ENCODE measurements at regions not wholly inside any gene's neighbourhood (a gene's known extent, or its start where the extent isn't known, plus 50 kb on each side); places are given as distances from the start of the nearest gene placed in this dataset.
"Not testable (repeated sequence)": the region's sequence is repeated elsewhere in the genome, so short reads cannot be mapped to it uniquely, and the experiment has no call there.

DNA sequence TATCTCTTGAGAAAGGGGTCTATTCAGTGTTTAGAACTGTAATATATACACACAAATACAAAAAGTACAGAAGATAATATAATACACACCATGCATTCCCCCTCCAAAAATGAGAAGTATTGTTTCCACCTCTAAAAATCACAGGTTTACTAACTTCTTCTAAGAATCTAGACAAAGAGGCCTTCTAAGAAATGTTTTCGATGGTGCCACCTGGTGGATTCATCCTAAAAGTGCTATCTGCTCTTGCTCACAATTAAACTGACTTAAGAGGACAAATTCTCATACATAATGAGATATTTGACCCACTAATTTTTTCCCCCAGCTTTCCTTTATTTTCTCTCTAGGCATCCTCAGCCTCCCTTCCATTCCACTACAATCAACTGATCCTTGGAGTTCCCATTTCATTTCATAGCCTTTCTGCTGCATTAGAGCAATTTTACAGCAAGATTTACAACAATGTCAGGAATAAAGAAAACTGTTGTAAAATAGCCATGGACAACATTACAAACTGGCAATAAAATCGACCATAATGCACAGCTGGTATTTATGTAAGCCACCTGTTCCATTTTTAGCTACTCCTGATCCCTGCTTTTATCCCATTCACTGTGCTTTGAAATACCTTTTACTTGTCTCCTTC, 124.6 kb downstream of the ARRDC4 start:
- no peaks in the 10 kb centered on the region for H3K4me1 ChIP-seq
- H3K36me3 ChIP-seq: no peaks in the 10 kb centered on the region
- peaks cover 0 to 15% (median 9%) of the 10 kb centered on the region in 8 donors for H3K9me3 ChIP-seq
- no peak for TF ChIP-seq POLR2A (IDR thresholded peaks at IDR 0.05)
- TF ChIP-seq, protein P1, sequence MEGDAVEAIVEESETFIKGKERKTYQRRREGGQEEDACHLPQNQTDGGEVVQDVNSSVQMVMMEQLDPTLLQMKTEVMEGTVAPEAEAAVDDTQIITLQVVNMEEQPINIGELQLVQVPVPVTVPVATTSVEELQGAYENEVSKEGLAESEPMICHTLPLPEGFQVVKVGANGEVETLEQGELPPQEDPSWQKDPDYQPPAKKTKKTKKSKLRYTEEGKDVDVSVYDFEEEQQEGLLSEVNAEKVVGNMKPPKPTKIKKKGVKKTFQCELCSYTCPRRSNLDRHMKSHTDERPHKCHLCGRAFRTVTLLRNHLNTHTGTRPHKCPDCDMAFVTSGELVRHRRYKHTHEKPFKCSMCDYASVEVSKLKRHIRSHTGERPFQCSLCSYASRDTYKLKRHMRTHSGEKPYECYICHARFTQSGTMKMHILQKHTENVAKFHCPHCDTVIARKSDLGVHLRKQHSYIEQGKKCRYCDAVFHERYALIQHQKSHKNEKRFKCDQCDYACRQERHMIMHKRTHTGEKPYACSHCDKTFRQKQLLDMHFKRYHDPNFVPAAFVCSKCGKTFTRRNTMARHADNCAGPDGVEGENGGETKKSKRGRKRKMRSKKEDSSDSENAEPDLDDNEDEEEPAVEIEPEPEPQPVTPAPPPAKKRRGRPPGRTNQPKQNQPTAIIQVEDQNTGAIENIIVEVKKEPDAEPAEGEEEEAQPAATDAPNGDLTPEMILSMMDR (IDR thresholded peaks at IDR 0.05 in 8 of 11, conservative IDR thresholded peaks at IDR 0.05 in 3 of 11): peak; percentile 31 to 82 (median 62)
- intact Hi-C loops (cut with DNase I; ENCODE audit: low total_unique reads): loop anchor here (2.0 kb wide), 1 partner anchor 176 kb away; no protein-coding TSS in a partner anchor
- no peak overlapping the region for H3K27ac ChIP-seq
- H3K27me3 ChIP-seq (replicated peaks in 1 of 7): no peaks in the 10 kb centered on the region
- DNase-seq: no peak
- H3K4me3 ChIP-seq: no peak overlapping the region
- 0 to 3% (median 1%) methylated on average over 2 of the region's 2 CpGs for WGBS, 5 donors

DNA sequence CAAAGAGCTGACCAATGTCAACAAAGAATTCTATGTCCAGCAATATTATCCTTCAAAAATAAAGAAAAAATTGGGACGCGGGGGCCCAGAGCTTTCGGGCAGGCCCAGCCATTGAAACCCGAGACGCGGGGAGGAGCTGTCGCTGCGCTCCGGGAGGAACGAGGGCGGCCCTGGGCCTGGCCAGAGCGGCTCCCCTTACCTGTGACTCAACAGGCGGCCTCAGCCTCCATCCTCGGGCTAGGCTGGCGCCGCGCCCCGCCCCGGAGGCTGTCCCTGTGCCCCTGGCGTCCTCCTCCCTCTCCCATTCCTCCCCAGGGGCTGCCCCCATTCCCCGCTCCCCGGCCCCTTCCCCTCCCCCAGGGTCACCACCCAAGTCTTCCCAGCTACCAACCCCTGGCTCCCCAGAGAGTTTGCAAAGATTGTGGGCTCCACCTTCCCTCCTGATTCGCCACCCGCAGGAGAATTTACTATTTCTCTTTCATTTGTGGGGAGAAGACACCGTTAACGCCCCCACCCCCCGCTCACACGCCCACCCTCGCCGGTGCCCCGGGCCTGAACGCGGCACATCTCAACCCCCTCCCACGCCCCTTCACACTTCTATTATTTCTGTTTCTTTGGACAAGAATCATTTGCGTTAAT, 127.9 kb downstream of the ARRDC4 start:
- H3K27ac ChIP-seq; H3K4me1 ChIP-seq; DNase-seq; intact Hi-C loops (cut with DNase I; ENCODE audit: low total_unique reads); H3K4me3 ChIP-seq; H3K27me3 ChIP-seq (replicated peaks in 1 of 7); H3K36me3 ChIP-seq: not testable (repeated sequence)
- WGBS, 5 donors: 79 to 93% (median 88%) methylated on average over 22 to 27 of the region's 35 CpGs
- peaks cover 0 to 15% (median 9%) of the 10 kb centered on the region in 8 donors for H3K9me3 ChIP-seq

DNA sequence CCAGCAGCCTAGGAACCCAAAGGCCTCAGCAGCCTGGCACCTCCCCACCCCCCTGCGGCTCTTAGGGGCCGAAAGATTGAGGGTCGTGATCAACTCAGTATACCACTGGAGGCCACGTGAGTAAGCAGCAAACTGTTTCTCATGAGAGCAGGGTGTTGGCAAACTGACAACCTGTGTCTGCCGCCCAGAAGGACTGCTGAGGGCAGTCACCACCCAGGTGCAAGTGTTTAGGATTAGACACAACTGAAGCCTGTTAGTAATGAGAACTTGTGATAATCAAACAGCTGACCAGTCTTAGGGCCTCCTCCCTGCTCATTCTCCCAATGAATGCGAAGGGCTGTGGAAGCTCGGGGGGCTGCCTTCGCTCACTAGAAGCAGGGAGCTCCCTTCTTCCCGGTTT, 128.8 kb downstream of the ARRDC4 start:
- H3K27ac ChIP-seq; DNase-seq; intact Hi-C loops (cut with DNase I; ENCODE audit: low total_unique reads); H3K36me3 ChIP-seq; H3K4me1 ChIP-seq; H3K4me3 ChIP-seq; H3K27me3 ChIP-seq (replicated peaks in 1 of 7): not testable (repeated sequence)
- H3K9me3 ChIP-seq: peaks cover 0 to 15% (median 9%) of the 10 kb centered on the region in 8 donors
- 80 to 100% (median 91%) methylated on average over 1 to 4 of the region's 9 CpGs for WGBS, 5 donors

DNA sequence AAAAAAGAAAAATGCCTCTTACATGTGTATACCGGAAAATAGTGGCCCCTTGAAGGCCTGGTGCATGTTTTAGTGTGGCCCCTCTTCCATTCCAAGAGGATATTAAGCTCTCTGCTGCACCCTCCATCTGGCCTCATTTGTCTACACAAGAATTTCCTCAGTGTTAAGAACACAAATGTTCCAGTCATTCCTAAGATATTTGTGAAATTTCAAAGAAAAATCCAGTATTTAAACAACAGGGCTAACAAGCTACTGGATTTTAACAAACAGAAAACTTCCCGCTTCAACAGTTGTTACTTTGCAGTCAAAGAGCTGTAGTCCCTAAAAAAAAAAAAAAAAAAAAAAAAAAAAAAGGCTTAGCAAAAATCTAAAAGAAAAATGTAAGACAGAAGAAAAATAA, 137.5 kb downstream of the ARRDC4 start:
- H3K27me3 ChIP-seq (replicated peaks in 1 of 7); DNase-seq; H3K36me3 ChIP-seq; intact Hi-C loops (cut with DNase I; ENCODE audit: low total_unique reads); H3K4me3 ChIP-seq; H3K4me1 ChIP-seq; H3K9me3 ChIP-seq; H3K27ac ChIP-seq: not testable (repeated sequence)
- 77 to 94% (median 81%) methylated on average over 2 of the region's 2 CpGs for WGBS, 5 donors

DNA sequence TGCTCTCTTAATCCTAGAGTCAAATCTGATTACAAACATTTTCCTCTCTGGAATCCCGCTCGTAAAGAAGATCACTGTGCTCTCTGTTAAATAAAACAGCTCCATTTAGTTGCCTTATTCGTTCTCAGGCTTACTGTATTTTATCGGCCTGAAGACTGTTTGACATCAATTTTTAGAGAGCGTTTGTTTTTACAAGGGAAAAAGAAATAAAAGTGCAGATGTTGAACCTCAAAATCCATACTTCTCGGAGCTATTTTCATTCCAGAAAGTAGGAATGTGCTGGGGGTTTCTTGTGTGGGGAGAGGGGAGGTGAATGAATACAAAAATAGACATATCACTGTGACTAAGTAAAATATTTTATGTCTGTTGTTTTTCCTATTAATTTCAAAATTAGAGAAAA, 140.1 kb downstream of the ARRDC4 start:
- H3K27me3 ChIP-seq (replicated peaks in 1 of 7); H3K36me3 ChIP-seq; intact Hi-C loops (cut with DNase I; ENCODE audit: low total_unique reads); DNase-seq; H3K27ac ChIP-seq; H3K4me1 ChIP-seq; H3K4me3 ChIP-seq: not testable (repeated sequence)
- 74 to 87% (median 84%) methylated on average over 6 of the region's 6 CpGs for WGBS, 5 donors
- peaks cover 0 to 13% (median 1%) of the 10 kb centered on the region in 8 donors for H3K9me3 ChIP-seq

DNA sequence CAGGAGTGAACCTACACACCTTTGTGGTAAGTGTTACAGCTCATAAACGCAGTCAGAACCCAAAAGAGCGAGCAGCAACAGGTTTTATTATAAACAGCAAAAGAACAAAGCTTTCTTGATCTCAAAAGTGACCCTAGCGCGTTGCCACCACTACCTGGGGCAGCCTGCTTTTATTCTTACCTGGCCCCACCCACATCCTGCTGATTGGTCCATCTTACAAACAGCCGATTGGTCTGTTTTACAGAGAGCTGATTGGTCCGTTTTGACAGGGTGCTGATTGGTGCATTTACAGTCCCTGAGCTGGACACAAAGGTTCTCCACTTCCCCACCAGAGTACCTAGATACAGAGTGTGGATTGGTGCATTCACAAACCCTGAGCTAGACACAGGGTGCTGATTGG, 143.1 kb downstream of the ARRDC4 start:
- Histone ChIP-seq H3K27me3 (replicated peaks in 1 of 7) (no peaks in the 10 kb centered on the region), H3K36me3 (no peaks in the 10 kb centered on the region)
- 84 to 91% (median 88%) methylated on average over 6 of the region's 6 CpGs for whole genome bisulfite sequencing, 5 donors

DNA sequence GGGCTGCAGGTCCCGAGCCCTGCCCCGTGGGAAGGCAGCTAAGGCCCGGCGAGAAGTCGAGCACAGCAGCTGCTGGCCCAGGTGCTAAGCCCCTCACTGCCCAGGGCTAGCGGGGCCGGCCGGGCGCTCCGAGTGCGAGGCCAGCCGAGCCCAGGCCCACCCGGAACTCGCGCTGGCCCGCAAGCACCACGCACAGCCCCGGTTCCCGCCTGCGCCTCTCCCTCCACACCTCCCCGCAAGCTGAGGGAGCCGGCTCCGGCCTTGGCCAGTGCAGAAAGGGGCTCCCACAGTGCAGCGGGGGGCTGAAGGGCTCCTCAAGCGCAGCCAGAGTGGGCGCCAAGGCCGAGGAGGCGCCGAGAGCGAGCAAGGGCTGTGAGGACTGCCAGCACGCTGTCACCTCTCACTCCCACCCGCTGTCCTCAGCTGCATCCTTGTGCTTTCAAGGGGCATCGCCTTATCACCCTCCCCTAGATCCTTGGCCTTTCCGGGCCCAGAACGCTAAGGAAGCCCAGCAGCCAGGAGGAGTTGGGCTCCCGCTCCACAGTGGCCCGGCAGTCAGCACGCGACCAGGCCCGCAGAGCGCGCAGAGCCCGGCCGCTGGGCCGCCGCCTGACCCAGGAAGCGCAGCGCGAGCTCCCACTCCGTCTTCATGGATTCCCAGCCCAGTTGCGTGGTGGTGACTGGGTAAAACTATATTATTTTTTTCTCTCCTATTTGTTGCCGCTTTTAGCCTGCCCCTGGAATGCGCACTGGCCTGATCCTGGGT, 144.1 kb downstream of the ARRDC4 start:
- H3K36me3 ChIP-seq; intact Hi-C loops (cut with DNase I; ENCODE audit: low total_unique reads): not testable (repeated sequence)
- WGBS, 5 donors: 81 to 95% (median 94%) methylated on average over 25 to 53 of the region's 53 CpGs

More for the DNA sequence above, 143.1 kb downstream of the ARRDC4 start:
- H3K27ac ChIP-seq: no peak overlapping the region
- no peak for DNase-seq
- no peak overlapping the region for H3K4me3 ChIP-seq
- TF ChIP-seq POLR2AphosphoS5 (IDR thresholded peaks at IDR 0.05) (no peak), POLR2A (IDR thresholded peaks at IDR 0.05) (no peak)
- TF ChIP-seq, protein P1 (IDR thresholded peaks at IDR 0.05 in 8 of 11, conservative IDR thresholded peaks at IDR 0.05 in 3 of 11): no peak
- intact Hi-C loops (cut with DNase I; ENCODE audit: low total_unique reads): no loop called here
- H3K4me1 ChIP-seq: no peaks in the 10 kb centered on the region
- H3K9me3 ChIP-seq: peaks cover 0 to 9% (median 0%) of the 10 kb centered on the region in 8 donors

DNA sequence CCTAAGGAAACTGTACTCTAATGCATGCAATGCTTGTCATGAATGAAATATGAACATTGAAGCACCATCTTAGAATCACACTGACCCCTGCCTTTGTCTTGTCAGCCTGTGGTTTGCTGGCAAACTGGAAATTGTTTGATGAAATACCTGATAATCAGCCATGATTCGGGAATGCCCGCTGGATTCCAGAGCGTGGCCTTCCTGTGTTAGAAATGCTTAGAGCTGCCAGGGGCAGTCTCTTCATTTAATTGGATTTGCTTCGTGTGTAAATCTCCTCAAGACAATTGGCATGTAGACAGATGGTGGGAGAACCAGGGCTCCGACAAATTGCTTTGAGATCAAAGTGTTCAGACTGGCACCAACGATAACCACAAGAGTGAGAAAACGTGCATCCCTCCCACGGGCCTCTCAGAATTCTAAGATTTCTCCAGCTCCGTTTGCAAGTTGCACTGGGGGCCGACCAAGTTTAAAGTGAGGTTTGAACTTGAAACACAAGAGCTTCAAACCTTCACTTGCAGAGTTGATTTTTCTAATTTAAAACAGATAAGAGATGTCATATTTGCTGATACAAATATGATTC, 146.2 kb downstream of the ARRDC4 start:
- 53 to 65% (median 59%) methylated on average over 8 to 10 of the region's 10 CpGs for WGBS, 5 donors
- H3K27me3 ChIP-seq (replicated peaks in 1 of 7); H3K4me3 ChIP-seq; DNase-seq; intact Hi-C loops (cut with DNase I; ENCODE audit: low total_unique reads); H3K9me3 ChIP-seq; H3K36me3 ChIP-seq; H3K27ac ChIP-seq; H3K4me1 ChIP-seq: not testable (repeated sequence)

More for the DNA sequence above, 144.1 kb downstream of the ARRDC4 start:
- not testable (repeated sequence) for H3K4me1 ChIP-seq; H3K27me3 ChIP-seq (replicated peaks in 1 of 7); H3K4me3 ChIP-seq; DNase-seq; H3K27ac ChIP-seq; H3K9me3 ChIP-seq

All from spleen (tissue), 11 donors.